Fibroblast of mammary gland (primary cell): ENCODE measurements at regions not wholly inside any gene's neighbourhood (a gene's known extent, or its start where the extent isn't known, plus 50 kb on each side); places are given as distances from the start of the nearest gene placed in this dataset.

Experiments
- DNase-seq: peaks from one replicate; pipeline ENCODE4 v3.0.0-alpha.2; 2010; ENCODE audit warnings: low read depth
- H3K4me3 ChIP-seq: 2 replicates; pipeline ENCODE4 v1.5.1; 2011; ENCODE audit warnings: low read depth, mild to moderate bottlenecking, low read length, moderate library complexity; ENCODE audit not compliant: control insufficient read depth
- TF ChIP-seq, protein P1 (sequence below): conservative IDR thresholded peaks from 2 replicates; pipeline ENCODE4 v1.5.1; 2011; ENCODE audit warnings: low read depth, low read length, inconsistent platforms; ENCODE audit not compliant: control insufficient read depth, insufficient read depth

DNA sequence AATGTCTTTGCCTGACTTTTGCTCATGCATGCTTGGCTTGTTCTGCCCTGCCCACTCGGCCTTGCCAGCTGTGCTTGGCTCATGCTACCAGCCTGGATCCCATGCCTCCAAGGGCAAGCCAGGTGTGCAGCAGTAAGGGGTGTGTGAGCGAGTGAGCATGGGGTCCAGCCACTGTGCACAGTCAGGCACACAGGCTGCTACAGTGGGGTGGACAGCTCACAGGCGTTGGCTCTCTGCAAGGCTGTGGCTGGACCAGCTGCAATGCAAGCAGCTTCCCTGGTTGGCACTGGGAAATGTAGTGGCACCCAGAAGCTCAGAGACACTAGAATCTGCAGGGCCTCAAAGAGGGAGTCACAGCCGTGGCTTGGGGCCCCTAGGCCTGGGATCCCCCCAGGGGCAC is 529.7 kb downstream of the DSC3 start:
- DNase-seq, result no peak
- no peak overlapping the region for H3K4me3 ChIP-seq
- TF ChIP-seq, protein P1, sequence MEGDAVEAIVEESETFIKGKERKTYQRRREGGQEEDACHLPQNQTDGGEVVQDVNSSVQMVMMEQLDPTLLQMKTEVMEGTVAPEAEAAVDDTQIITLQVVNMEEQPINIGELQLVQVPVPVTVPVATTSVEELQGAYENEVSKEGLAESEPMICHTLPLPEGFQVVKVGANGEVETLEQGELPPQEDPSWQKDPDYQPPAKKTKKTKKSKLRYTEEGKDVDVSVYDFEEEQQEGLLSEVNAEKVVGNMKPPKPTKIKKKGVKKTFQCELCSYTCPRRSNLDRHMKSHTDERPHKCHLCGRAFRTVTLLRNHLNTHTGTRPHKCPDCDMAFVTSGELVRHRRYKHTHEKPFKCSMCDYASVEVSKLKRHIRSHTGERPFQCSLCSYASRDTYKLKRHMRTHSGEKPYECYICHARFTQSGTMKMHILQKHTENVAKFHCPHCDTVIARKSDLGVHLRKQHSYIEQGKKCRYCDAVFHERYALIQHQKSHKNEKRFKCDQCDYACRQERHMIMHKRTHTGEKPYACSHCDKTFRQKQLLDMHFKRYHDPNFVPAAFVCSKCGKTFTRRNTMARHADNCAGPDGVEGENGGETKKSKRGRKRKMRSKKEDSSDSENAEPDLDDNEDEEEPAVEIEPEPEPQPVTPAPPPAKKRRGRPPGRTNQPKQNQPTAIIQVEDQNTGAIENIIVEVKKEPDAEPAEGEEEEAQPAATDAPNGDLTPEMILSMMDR, result no peak

DNA sequence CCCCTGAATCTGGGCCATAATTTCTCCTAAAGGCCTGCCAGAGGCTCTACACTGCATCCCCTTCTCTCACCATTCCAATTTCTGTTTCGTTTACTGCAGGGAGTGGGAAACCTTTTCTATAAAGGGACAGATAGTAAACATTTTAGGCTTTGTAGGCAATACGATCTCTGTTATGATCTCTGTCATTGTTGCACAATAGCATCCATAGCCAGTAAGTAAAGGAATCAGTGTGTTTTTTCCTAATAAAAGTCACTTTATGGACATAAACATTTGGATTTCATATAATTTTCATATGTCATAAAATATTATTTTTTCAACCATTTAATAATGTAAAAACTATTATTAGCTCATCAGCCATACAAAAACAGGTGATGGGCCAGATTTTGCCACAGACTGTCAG is 531.7 kb downstream of the DSC3 start:
- H3K4me3 ChIP-seq, result no peak overlapping the region
- TF ChIP-seq, protein P1, result no peak
- no peak for DNase-seq

GRCh38 chr18:30501594-30501993 is 540.9 kb downstream of the DSC3 start:
- H3K4me3 ChIP-seq, result no peak overlapping the region
- TF ChIP-seq, protein P1, result no peak

DNA sequence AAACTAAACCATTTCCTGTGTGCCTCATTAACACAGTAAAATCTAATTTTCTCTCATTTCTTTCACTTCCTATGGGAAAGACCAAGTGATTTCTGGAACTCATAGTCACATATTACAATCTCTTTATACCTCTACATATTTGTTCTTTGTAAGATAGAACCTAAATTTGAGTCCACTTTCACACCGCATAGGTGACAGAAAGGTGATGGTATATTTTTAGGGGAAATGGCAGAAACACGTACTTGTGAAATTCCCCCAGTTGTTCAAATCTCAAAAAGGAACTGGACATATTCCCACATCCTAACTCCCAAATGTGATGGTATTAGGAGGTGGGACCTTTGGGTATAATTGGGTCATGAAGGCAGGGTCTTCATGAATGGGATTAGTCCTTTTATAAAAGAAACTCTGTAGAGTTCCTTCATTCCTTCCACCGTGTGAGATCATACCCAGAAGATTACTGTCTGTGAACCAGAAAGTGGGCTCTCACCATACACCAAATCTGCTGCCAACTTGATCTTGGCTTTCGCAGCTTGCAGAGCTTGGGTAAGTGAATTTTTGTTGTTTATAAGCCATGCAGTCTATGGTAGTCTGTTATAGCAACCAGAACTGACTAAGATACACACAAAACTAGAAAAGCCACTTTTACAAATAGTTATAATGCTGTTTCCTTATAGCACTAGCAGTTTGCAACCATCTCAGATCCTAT is 542.1 kb downstream of the DSC3 start:
- no peak for DNase-seq
- TF ChIP-seq, protein P1, result no peak

More at GRCh38 chr18:30501594-30501993, 540.9 kb downstream of the DSC3 start:
- DNase-seq, result no peak

GRCh38 chr18:30499721-30500120 is 542.8 kb downstream of the DSC3 start:
- TF ChIP-seq, protein P1, result no peak
- H3K4me3 ChIP-seq, result no peak overlapping the region
- no peak for DNase-seq

More for the DNA sequence above, 542.1 kb downstream of the DSC3 start:
- H3K4me3 ChIP-seq, result no peak overlapping the region

DNA sequence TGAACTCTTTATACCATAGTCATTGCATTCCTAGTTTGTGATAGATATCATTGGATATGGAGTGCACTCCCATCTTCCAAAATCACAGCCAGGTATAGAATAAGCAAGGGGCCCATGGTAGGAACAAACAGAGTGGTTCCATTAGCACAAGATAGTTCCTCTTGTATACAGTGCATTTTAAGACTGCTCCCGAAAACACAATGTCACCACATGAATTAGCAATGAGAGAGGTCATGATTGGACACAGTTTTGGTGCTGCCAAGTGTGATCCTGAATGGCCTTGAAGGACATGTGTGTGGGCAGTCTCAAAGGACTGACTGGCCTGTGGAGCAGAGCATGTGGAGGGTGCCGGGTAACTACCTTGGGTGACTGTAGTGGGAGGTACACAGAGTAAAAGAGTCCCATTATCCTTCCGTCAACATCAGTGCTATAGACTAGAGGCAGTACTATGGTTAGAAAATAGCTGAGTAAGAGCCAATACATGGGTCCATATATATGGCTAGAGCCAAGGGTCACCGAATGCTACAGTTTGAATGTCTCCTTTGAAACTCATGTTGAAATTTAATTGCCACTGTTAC is 549.9 kb downstream of the DSC3 start:
- TF ChIP-seq, protein P1, result no peak

More for the DNA sequence above, 549.9 kb downstream of the DSC3 start:
- H3K4me3 ChIP-seq, result no peak overlapping the region
- DNase-seq, result no peak
